ENCODE measurements at regions not wholly inside any gene's neighbourhood (a gene's known extent, or its start where the extent isn't known, plus 50 kb on each side); places are given as distances from the start of the nearest gene placed in this dataset.

DNA sequence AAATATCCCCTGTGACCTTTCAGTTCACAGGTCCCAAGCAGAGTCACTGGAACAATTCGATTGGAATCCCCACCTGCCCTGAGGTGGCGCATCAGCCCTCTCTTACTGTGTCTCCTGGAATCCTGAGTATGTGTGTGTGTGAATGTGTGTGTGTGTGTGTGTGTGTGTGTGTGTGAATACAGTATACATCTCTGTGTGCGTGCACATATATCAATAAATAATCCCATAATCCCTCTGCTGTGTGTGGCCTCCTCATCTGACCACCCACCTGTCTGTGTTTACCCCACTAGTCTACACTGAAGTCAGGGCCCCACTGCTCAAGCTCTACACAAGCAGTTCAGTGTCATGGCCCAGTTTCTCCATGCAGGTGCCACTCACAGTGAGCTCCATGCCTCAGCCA lies 187.4 kb downstream of the ERCC6L2 start:
- in situ Hi-C loops (cut with MboI; ENCODE audit: low sequenced_read_pairs in 4 of 4) (no loop called here), intact Hi-C loops (cut with DNase I; ENCODE audit: low total_unique reads) (no loop called here)
- Histone ChIP-seq H3K27ac (no peak overlapping the region), H3K27me3 (no peaks in the 10 kb centered on the region), H3K4me1 (peaks cover 0 to 9% of the 10 kb centered on the region in 2 donors), H3K4me3 (no peak overlapping the region), H3K9me3 (no peaks in the 10 kb centered on the region), H3K36me3 (no peaks in the 10 kb centered on the region)
- ATAC-seq: no peak
- TF ChIP-seq, protein P1, sequence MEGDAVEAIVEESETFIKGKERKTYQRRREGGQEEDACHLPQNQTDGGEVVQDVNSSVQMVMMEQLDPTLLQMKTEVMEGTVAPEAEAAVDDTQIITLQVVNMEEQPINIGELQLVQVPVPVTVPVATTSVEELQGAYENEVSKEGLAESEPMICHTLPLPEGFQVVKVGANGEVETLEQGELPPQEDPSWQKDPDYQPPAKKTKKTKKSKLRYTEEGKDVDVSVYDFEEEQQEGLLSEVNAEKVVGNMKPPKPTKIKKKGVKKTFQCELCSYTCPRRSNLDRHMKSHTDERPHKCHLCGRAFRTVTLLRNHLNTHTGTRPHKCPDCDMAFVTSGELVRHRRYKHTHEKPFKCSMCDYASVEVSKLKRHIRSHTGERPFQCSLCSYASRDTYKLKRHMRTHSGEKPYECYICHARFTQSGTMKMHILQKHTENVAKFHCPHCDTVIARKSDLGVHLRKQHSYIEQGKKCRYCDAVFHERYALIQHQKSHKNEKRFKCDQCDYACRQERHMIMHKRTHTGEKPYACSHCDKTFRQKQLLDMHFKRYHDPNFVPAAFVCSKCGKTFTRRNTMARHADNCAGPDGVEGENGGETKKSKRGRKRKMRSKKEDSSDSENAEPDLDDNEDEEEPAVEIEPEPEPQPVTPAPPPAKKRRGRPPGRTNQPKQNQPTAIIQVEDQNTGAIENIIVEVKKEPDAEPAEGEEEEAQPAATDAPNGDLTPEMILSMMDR (IDR thresholded peaks at IDR 0.05 in 4 of 5, conservative IDR thresholded peaks at IDR 0.05 in 1 of 5): no peak
- TF ChIP-seq POLR2A (IDR thresholded peaks at IDR 0.05): no peak
- no peak for DNase-seq

DNA sequence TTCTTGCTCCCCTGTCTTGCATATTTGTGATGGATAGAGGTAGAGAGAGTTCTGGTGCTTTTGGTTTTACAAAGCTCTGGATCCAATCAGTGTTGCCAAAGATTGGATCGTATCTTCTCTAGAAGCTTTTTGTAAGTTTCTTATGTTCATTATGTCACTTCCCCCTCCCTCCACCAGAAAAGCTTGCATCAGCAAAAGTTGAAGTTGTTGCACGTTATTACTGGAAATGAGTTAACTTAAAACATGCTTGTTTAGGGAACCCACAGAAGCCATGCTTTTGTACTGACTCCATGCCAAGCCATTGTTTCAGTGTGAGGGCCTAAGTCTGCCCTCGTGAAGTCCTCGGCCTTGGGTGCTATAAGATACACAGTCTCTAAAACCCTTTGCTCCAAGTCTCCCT lies 186.5 kb downstream of the ERCC6L2 start:
- in situ Hi-C loops (cut with MboI; ENCODE audit: low sequenced_read_pairs in 4 of 4): no loop called here
- no peaks in the 10 kb centered on the region for H3K27me3 ChIP-seq

DNA sequence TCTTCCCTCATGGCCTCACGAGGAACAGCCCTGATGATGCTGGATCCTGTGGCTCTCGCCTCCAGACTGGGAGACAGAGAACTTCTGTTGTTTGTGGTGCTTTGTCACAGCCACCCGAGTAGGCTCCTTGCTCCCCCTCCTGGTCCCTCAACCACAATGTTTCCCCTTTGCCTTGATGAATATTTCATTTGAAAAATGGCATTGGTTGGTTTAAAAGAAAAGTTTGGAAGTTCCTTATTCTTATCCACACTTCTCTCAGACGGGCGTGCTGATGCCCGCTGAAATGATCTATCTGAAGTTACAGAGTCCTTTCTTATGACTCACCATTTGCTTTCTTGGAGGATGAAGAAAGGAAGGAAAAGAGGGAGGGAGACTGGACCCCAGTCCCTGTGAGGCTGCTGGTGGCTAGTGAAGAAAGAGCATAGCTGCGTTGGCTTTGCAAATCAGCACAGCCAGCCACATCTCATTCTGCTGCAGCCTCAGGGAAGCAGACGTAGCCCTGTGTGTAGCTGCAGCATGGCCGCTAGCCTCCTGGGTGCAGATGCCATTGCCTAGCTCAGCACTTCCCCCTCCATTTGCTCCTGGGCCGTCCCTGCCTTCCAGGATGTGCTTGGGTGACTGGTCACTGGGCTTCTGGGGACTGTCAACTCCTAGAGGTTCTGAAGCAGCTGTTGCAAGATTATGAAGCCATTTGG lies 185.9 kb downstream of the ERCC6L2 start:
- DNase-seq (no peak), ATAC-seq (no peak)
- Histone ChIP-seq H3K27me3 (no peaks in the 10 kb centered on the region), H3K4me3 (no peak overlapping the region), H3K4me1 (no peaks in the 10 kb centered on the region), H3K36me3 (no peaks in the 10 kb centered on the region), H3K9me3 (no peaks in the 10 kb centered on the region), H3K27ac (no peak overlapping the region)
- intact Hi-C loops (cut with DNase I; ENCODE audit: low total_unique reads) (no loop called here), in situ Hi-C loops (cut with MboI; ENCODE audit: low sequenced_read_pairs in 4 of 4) (no loop called here)
- no peak for TF ChIP-seq POLR2A (IDR thresholded peaks at IDR 0.05)
- TF ChIP-seq, protein P1 (IDR thresholded peaks at IDR 0.05 in 4 of 5, conservative IDR thresholded peaks at IDR 0.05 in 1 of 5): peak in 2 of 5 experiments; percentile 23 to 28

More for the DNA sequence above, 186.5 kb downstream of the ERCC6L2 start:
- Histone ChIP-seq H3K36me3 (no peaks in the 10 kb centered on the region), H3K4me1 (peaks cover 0 to 3% of the 10 kb centered on the region in 2 donors), H3K4me3 (no peak overlapping the region), H3K27ac (no peak overlapping the region), H3K9me3 (no peaks in the 10 kb centered on the region)
- DNase-seq (no peak), ATAC-seq (no peak)
- TF ChIP-seq POLR2A (IDR thresholded peaks at IDR 0.05): no peak
- TF ChIP-seq, protein P1 (IDR thresholded peaks at IDR 0.05 in 4 of 5, conservative IDR thresholded peaks at IDR 0.05 in 1 of 5): no peak
- intact Hi-C loops (cut with DNase I; ENCODE audit: low total_unique reads): no loop called here

DNA sequence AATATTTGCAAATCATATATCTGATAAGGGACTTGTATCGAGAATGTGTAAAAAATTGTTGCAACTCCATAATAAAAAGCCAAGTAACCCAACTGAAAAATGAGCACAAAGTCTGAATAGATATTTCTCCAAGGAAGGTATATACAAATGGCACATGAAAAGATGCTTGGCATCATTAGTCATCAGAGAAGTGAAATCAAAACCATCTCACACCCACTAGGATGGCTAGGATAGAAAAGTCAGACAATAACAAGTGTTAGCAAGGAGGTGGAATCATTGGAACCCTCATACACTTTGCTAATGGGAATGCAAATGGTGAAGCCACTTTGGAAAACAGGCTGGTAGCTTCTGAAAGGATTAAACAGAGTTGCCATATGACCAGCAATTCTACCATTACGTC lies 182.7 kb downstream of the ERCC6L2 start:
- ATAC-seq (no peak), DNase-seq (no peak)
- H3K27ac ChIP-seq: no peak overlapping the region
- no peak overlapping the region for H3K4me3 ChIP-seq
- H3K36me3 ChIP-seq: no peaks in the 10 kb centered on the region
- H3K4me1 ChIP-seq: no peaks in the 10 kb centered on the region
- intact Hi-C loops (cut with DNase I; ENCODE audit: low total_unique reads) (no loop called here), in situ Hi-C loops (cut with MboI; ENCODE audit: low sequenced_read_pairs in 4 of 4) (no loop called here)
- TF ChIP-seq, protein P1 (IDR thresholded peaks at IDR 0.05 in 4 of 5, conservative IDR thresholded peaks at IDR 0.05 in 1 of 5): no peak
- TF ChIP-seq POLR2A (IDR thresholded peaks at IDR 0.05): no peak
- no peaks in the 10 kb centered on the region for H3K9me3 ChIP-seq
- no peaks in the 10 kb centered on the region for H3K27me3 ChIP-seq

DNA sequence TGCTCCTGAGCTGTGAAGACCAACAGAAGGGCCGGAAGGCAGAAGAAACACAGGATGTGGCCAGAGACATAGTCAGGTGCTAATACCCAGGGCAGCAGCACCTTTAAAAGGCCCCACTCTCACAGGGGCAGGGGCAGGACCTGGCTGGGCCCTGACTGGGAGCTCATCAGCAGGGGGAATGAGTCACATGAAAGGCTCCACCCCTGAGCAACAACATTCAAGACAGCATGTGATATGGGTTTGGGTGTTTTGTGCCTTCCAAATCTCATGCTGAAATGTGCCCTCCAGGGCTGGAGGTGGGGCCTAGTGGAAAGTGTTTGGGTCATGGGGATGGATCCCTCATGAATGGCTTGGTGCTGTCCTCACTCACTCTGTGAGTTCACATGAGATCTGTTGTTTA lies 181.7 kb downstream of the ERCC6L2 start:
- in situ Hi-C loops (cut with MboI; ENCODE audit: low sequenced_read_pairs in 4 of 4) (no loop called here), intact Hi-C loops (cut with DNase I; ENCODE audit: low total_unique reads) (no loop called here)
- DNase-seq (no peak), ATAC-seq (no peak)
- Histone ChIP-seq H3K27ac (no peak overlapping the region), H3K36me3 (no peaks in the 10 kb centered on the region), H3K9me3 (no peaks in the 10 kb centered on the region), H3K4me3 (no peak overlapping the region), H3K27me3 (no peaks in the 10 kb centered on the region), H3K4me1 (no peaks in the 10 kb centered on the region)
- TF ChIP-seq, protein P1 (IDR thresholded peaks at IDR 0.05 in 4 of 5, conservative IDR thresholded peaks at IDR 0.05 in 1 of 5): no peak
- TF ChIP-seq POLR2A (IDR thresholded peaks at IDR 0.05): no peak

Measured in gastrocnemius medialis (tissue), 4 donors.